NCI-H226 (cell line): ENCODE measurements at regions not wholly inside any gene's neighbourhood (a gene's known extent, or its start where the extent isn't known, plus 50 kb on each side); places are given as distances from the start of the nearest gene placed in this dataset.
A peak's percentile ranks its signal among the peaks of the same experiment; 100 is the strongest.
"Not testable (repeated sequence)": the region's sequence is repeated elsewhere in the genome, so short reads cannot be mapped to it uniquely, and the experiment has no call there.

Source experiments
- DNase-seq: peaks from one replicate; pipeline ENCODE4 v3.0.0-alpha.2; 2015

DNA sequence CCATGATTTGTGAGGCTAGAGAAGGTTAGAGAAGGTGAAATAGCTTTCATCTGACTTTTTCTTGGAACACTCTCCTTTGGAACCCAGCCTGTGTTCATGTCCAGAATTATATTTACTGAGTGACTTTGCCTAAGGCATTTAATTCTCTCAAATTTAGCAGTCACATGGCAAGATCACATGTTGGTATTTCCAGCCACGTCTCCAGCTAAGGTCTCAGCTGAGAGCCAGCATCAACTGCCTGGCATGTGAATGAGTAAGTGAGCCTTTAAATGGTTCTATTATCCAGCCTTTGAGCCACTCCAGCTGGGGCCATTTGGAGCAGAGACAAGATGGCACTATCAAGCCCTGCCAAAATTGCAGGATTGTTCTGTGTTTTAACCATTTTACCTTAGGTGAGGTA, 130.2 kb upstream of the SGO1 start:
- peak; percentile 18 for DNase-seq

DNA sequence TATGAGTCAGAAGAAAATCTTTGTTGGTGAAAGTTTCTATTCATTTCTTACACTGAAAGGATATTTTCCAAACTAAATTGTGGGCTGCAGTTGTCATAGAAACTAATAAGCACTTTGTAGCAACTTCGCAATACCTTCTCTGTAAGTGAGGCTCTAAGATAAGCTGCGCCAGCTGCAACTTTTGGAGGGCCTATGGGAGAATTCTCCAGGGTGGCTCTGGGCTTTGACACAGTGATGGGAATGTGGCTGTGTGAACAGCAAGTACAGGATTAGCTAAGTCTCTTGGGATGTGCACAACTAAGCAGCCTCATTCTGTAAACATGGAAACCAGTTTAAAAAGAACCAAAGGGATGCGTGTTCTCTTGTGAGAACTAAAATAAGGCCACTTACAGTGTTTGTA, 124.6 kb upstream of the SGO1 start:
- peak; percentile 17 for DNase-seq

DNA sequence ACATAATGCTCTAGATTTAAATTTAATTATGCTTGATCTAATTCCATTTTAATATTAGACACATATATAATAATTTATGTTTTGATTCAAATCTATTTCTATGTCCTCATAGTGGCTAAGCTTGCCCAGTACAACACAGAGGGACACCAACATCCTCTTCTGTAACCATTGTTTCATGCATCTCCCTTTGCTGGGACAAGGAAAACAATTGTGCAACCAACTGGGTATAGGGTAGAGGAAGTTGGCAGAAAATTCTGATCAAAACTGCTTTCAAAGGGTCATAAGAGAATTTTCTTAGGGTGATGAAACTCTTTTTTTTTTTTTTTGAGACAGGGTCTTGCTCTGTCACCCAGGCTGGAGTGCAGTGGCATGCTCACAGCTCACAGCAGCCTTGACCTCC, 121.4 kb upstream of the SGO1 start:
- DNase-seq: no peak

DNA sequence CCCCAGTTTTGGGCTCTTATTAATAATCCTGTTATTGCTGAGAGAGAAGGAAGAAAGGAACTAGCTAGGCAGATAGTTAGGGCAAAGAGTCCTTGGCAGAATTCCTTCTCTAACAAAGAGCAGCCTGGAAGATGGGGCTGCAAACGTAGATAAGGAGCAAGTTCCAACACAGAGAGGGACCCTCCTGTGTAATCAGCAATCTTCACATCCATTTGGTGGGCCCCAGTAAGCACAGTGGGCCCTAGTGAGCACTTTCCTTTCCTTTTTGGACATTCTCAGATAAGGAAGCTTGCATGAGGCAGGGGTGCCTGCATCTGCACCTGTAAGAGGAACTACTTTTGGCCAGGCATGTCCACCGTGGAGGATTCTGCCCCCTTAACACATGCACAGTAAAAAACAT, 119.6 kb upstream of the SGO1 start:
- DNase-seq: no peak

DNA sequence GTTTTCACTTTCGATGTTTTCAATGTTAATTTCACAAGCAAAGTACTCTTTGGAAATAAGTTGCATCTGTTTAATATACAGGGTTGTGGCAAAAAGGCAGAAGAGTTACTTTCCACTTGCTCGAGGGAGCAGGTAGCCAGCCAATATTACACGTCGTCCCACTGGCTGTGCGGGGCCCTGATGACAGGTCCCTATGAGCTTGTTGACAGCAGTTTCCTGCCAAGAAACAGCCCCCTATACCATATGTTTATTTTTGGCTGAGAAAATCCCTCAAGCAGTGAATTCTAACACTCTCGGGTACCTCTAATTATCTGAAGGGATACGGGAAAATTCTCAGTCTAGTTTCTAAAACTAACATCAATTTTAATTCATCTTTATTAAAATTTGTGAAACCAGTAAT, 116.8 kb upstream of the SGO1 start:
- no peak for DNase-seq

DNA sequence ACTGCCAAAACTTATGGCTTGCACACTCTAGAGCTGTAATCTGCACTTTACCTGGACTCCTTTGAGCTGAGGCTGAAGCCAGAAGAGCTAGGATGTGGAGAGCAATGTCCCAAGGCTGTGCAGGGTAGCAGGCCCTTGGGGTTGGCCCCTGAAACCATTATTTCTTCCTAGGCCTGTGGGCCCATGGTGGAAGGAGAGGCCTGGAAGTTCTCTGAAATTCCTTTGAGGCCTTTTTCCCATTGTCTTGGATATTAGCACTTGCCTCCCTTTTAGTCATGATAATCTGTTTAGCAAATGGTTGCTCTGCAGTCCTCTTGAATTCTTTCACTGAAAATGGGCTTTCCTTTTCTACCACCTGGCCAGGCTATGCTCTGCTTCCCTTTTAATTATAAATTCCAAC, 102.0 kb upstream of the SGO1 start:
- no peak for DNase-seq

DNA sequence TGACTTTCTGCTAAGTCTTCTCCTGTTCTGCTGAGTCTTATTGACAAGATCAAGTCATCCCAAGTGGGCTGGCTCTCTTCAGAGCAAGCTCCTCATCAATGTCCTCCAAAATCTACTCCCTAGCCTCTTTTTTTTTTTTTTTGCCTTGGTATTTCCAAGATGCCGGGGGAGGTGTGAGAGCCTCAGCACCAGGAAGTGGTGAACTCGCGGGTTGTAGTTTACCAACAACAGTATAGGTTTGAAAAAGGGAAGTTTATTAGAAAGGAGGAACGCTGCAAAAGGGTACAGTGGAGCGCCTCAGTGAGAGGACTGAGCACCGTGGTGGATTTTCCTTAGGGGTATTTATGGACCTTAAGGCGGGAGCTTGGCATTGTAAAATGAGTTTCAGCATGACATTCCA, 94.3 kb upstream of the SGO1 start:
- no peak for DNase-seq

DNA sequence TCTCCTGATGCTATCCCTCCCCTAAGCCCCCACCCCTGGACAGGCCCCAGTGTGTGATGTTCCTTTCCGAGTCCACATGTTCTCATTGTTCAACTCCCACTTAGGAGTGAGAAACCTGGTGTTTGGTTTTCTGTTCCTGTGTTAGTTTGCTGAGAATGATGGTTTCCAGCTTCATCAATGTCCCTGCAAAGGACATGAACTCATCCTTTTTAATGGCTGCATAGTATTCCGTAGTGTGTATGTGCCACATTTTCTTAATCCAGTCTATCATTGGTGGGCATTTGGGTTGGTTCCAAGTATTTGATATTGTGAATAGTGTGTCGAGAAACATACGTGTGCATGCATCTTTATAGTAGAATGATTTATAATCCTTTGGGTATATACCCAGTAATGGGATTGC, 80.0 kb upstream of the SGO1 start:
- DNase-seq: not testable (repeated sequence)

DNA sequence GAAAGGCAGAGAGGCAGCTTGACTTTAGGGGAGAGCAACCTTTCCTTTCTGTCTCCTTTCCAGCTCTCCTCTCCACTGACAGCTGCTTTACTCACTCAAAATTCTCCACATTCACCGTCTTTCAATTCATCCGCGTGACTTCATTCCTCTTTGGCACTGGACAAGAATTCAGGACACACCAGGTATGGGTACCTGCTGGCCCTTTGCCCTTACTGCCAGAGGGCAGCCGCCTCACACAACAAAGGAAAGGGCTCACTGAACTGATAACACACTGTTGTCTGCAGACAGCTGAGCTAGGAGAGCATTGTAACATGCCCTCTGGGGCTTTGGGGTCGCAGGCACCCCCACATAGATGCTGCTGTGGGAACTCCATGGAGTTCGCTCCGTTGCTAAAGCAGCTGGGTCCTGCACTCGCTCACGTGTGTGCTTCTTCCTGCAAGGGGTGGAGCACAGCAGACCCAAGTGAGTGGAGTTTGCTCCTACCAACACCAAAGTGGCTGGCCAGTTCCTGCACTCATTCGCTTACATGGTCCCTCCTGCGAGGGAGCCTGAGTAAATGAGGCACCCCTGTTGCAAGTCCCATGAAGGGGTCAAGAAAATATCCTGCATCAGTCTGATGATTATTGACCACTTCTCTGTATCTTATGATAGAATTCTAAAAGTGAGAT, 79.0 kb upstream of the SGO1 start:
- no peak for DNase-seq

DNA sequence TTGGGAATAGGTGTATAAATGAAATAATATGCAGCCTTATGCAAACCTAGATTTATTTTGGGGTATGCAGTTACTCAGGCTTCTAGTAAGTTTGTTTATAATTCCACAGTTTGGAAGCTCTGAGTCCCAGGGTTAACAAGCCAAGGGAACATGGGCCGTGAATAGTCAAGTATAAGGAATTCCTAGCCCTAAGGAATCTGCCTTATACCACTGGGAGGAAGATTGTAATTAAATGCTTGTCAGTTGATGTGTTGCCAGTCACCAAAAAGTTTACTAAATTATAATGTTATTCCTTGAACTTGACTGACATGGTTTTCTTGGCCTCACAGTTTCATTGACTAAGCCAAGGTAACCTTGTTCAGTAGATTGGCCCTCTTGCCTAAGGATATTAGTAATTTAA, 72.4 kb upstream of the SGO1 start:
- DNase-seq: peak; percentile 67

DNA sequence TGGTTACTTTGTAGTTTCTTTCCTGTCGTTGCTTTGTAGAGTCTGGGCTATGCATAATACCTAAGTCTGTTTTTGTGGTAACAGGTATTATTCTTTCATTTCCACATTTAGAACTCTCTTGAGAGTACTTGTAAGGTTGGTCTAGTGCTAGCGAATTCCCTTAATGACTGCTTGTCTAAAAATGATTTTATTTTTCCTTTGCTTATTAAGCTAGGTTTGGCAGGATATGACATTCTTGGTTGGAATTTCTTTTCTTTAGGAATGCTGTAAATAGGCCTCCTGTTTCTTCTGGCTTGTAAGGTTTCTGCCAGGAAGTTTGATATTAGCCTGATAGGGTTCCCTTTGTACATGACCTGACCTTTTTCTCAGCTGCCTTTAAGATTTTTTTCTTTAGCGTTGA, 70.1 kb upstream of the SGO1 start:
- peak; percentile 79 for DNase-seq

DNA sequence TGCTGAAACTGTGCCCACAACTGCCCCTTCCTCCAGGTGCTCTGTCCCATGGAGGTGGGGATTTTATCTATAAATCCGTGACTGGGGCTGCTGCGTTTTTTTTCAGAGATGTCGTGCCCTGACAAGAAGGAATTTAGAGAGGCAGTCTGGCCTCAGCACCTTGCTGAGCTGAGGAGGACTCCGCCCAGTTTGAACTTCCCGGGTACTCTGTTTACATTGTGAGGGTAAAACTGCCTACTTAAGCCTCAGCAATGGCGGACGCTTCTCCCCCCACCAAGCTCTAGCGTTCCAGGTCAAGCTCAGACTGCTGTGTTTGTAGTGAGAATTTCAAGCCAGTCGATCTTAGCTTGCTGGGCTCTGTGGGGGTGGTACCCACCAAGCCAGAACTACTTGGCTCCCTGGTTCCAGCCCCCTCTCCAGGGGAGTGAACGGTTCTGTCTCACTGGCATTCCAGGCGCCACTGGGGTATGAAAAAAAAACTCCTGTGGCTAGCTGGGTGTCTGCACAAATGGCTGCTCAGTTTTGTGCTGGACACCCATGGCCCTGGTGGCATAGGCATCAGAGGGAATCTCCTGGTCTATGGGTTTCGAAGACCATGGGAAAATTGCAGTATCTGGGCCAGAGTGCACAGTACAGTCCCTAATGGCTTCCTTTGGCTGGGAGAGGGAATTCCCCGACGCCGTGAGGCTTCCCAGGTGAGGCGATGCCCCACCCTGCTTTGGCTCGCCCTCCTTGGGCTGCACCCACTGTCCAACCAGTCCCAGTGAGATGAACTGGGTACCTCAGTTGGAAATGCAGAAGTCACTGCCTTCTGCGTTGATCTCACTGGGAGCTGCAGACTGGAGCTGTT, 68.5 kb upstream of the SGO1 start:
- DNase-seq: no peak

DNA sequence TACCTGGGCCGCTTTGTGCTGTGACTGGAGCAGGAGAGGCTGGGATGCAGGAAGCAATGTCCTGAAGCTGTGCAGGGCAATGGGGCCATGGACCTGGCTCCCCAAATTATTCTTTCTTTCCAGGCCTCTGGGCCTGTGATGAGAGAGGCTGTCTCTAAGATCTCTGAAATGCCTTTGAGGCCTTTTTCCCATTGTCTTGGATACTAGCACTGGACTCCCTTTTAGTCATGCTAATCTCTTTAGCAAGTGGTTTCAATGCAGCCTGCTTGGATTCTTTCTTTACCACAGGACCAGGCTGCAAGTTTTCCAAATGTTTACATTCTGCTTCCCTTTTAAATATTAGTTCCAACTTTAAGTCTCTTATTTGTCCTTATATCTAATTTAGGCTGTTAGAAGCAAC, 64.8 kb upstream of the SGO1 start:
- DNase-seq: no peak

DNA sequence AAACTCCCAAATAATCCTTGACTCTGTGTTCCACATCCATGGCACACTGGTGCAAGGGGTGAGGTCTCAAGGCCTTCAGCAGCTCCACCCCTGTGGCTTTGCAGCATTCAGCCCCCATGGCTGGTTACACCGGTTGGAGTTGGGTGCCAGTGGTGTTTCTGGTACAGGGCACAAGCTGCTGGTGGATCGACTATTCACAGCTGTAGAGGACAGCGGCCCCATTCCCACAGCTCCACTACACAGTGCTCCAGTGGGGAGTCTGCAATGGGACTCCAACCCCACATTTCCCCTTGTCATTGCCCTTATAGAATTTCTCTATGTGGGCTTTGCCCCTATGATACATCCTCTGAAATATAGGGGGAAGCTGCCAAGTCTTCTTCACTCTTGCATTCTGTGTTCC, 64.3 kb upstream of the SGO1 start:
- no peak for DNase-seq

DNA sequence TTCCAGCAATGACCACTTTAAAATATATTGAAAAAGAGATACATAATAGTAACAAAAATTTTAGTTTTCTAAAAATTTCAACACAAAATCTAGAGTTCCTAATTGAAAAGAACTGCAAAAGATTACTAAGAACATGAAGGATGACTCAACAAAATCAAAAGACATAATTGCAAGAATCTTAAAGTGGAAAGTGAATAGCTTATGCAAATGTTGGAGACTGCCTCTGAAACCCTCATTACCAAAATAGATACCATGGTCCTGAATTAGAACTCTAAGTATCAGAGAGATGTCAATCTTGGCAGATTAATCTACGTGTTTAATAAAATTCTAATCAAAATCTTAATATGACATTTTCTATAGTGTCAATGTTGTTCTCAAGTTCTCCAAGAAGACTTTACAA, 60.7 kb upstream of the SGO1 start:
- DNase-seq: no peak

DNA sequence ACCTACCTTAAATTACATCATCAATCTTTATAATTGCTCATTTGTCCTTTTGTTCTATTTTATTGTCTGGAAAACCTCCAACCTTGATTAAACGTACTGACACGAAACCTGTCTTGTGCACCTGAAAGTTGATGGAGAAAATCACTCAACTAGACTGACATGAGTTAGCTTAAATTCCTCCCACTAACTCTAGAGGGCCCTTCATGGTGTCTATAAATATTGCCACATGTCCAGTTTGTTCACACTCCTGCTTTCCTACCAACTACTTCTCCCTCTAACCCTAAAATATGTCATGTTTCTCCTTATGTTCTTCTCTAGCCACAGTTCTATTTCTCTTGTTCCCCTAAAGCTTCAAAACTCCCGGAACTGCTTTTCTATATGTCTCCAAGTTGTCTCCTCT, 59.8 kb upstream of the SGO1 start:
- no peak for DNase-seq

DNA sequence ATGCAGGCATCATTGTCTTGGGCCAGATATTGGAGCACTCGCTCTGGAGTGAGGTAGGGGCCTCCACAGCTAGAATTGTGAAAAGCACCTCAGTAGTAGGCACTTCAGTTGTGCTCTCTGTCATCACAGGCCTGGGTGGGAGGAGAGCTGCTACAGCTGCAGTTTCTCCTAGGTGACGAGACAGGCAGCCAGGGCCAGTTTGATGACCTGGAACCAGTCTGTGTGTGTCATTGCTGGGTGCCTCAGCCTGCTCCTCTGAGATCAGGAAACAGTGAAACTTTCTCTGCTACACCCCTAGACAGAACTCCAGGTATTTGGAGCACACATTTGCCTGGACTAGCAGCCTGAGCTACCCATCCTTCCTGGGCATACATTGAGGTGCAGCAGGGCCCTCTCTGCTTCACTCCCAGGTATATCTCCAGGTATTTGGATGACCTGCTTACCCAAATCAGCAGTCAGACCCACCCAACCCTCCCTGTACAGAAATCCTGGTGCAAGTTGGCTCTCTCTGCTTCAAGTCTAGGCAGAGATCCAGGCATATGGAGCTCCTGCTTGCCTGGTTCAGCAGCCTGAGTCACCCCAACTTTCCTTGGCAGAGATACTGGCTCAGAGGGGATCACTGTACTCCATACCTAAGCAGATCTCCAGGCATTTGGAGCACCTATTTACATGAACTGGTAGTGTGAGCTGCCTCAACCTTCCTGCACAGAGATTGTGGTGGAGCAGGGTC, 54.3 kb upstream of the SGO1 start:
- no peak for DNase-seq

DNA sequence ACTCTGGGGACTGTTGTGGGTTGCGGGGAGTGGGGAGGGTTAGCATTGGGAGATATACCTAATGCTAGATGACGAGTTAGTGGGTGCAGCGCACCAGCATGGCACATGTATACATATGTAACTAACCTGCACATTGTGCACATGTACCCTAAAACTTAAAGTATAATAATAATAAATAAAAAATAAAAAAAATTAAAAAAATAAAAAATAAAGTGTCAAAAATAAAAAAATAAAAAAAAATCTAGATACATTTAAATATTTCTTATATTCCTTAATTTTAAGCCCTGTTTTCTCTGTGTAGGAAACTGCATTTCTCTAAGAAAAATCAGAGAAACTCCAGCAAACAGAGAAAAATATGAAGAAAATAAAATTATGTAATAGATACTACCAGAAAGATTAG, 52.2 kb upstream of the SGO1 start:
- DNase-seq: not testable (repeated sequence)

DNA sequence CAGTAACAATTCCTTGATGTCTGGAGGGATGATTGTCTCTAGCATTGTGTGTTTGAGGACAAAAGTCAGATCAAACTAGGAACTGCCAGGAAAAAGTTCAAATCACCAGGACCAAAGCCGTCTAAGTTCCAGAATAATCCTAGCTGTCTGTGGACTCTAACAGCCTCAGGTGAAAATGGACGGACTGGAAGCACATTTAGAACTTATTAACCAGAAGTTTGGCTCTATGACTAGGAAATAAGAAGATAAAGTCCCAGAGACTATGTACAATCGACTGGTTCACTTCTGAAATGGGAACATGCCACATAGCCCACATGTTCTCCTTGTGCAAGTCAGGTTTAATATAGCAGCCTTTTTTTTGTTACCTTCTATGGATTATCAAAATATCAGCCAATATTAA, 50.6 kb upstream of the SGO1 start:
- DNase-seq: no peak
